ENCODE measurements at regions not wholly inside any gene's neighbourhood (a gene's known extent, or its start where the extent isn't known, plus 50 kb on each side); places are given as distances from the start of the nearest gene placed in this dataset.

GRCh38 chr4:120317713-120318112 is 251.1 kb upstream of the MAD2L1 start:
- no peaks in the 10 kb centered on the region for H3K36me3 ChIP-seq (replicated peaks in 1 of 2; ENCODE audit: control insufficient read depth in 1 of 2, insufficient read depth in 2 of 2, low read length in 2 of 2)
- no peak overlapping the region for H3K27ac Mint-ChIP-seq
- no CpG with 5 or more reads among the region's 2 CpGs for WGBS (ENCODE audit: insufficient coverage)
- DNase-seq, result no peak
- no peaks in the 10 kb centered on the region for H3K36me3 Mint-ChIP-seq
- H3K4me1 ChIP-seq (ENCODE audit: control insufficient read depth in 1 of 2, insufficient read depth in 2 of 2, low read length in 2 of 2), result no peaks in the 10 kb centered on the region
- no peak overlapping the region for H3K9ac ChIP-seq (ENCODE audit: insufficient read depth, low read length, poor library complexity, severe bottlenecking)
- TF ChIP-seq CTCF (IDR thresholded peaks at IDR 0.05), result no peak
- H3K27me3 ChIP-seq (ENCODE audit: control insufficient read depth in 2 of 2, insufficient read depth in 2 of 2, low read length in 2 of 2), result no peaks in the 10 kb centered on the region
- H3K4me3 Mint-ChIP-seq, result no peak overlapping the region
- H3K4me1 Mint-ChIP-seq, result no peaks in the 10 kb centered on the region
- H2AFZ ChIP-seq (ENCODE audit: insufficient read depth, low read depth, low read length, poor library complexity, severe bottlenecking), result no peak overlapping the region
- no peak overlapping the region for H3K4me3 ChIP-seq (replicated peaks in 1 of 3; ENCODE audit: low read depth in 2 of 3, low read length in 3 of 3)
- no peaks in the 10 kb centered on the region for H3K79me2 ChIP-seq (ENCODE audit: insufficient read depth, low read length)
- H3K27me3 Mint-ChIP-seq (ENCODE audit: low read depth in 3 of 3), result peaks cover 0 to 2% (median 0%) of the 10 kb centered on the region in 3 donors
- H4K20me1 ChIP-seq (ENCODE audit: insufficient read depth, low read length), result no peaks in the 10 kb centered on the region
- H3K4me2 ChIP-seq (replicated peaks; ENCODE audit: extremely low read depth, low read length, poor library complexity, severe bottlenecking), result no peak overlapping the region
- intact Hi-C loops (cut with micrococcal nuclease), result no loop called here
- H3K9me3 ChIP-seq (replicated peaks in 1 of 2; ENCODE audit: control insufficient read depth in 1 of 2, insufficient read depth in 1 of 2, low read length in 2 of 2), result no peaks in the 10 kb centered on the region
- H3K27ac ChIP-seq (ENCODE audit: low read depth in 1 of 2, low read length in 2 of 2), result no peak overlapping the region
- H3K9me3 Mint-ChIP-seq, result peaks cover 0 to 6% (median 0%) of the 10 kb centered on the region in 7 donors

GRCh38 chr4:120316416-120316815 is 249.8 kb upstream of the MAD2L1 start:
- DNase-seq, result no peak
- Histone ChIP-seq H3K27ac (ENCODE audit: low read depth in 1 of 2, low read length in 2 of 2) (no peak overlapping the region), H3K9me3 (replicated peaks in 1 of 2; ENCODE audit: control insufficient read depth in 1 of 2, insufficient read depth in 1 of 2, low read length in 2 of 2) (no peaks in the 10 kb centered on the region), H3K79me2 (ENCODE audit: insufficient read depth, low read length) (no peaks in the 10 kb centered on the region), H2AFZ (ENCODE audit: insufficient read depth, low read depth, low read length, poor library complexity, severe bottlenecking) (no peak overlapping the region), H3K36me3 (replicated peaks in 1 of 2; ENCODE audit: control insufficient read depth in 1 of 2, insufficient read depth in 2 of 2, low read length in 2 of 2) (no peaks in the 10 kb centered on the region), H3K4me3 (replicated peaks in 1 of 3; ENCODE audit: low read depth in 2 of 3, low read length in 3 of 3) (no peak overlapping the region), H3K4me2 (replicated peaks; ENCODE audit: extremely low read depth, low read length, poor library complexity, severe bottlenecking) (no peak overlapping the region), H3K4me1 (ENCODE audit: control insufficient read depth in 1 of 2, insufficient read depth in 2 of 2, low read length in 2 of 2) (no peaks in the 10 kb centered on the region), H3K9ac (ENCODE audit: insufficient read depth, low read length, poor library complexity, severe bottlenecking) (no peak overlapping the region), H3K27me3 (ENCODE audit: control insufficient read depth in 2 of 2, insufficient read depth in 2 of 2, low read length in 2 of 2) (no peaks in the 10 kb centered on the region), H4K20me1 (ENCODE audit: insufficient read depth, low read length) (no peaks in the 10 kb centered on the region)
- no peaks in the 10 kb centered on the region for H3K36me3 Mint-ChIP-seq
- TF ChIP-seq CTCF (IDR thresholded peaks at IDR 0.05), result no peak
- H3K4me1 Mint-ChIP-seq, result no peaks in the 10 kb centered on the region
- no CpG with 5 or more reads among the region's 1 CpG for WGBS (ENCODE audit: insufficient coverage)
- H3K27me3 Mint-ChIP-seq (ENCODE audit: low read depth in 3 of 3), result peaks cover 0 to 2% (median 1%) of the 10 kb centered on the region in 3 donors
- peaks cover 0 to 6% (median 0%) of the 10 kb centered on the region in 7 donors for H3K9me3 Mint-ChIP-seq
- intact Hi-C loops (cut with micrococcal nuclease), result no loop called here
- no peak overlapping the region for H3K4me3 Mint-ChIP-seq
- H3K27ac Mint-ChIP-seq, result no peak overlapping the region
